H9 (cell line): ENCODE measurements at regions not wholly inside any gene's neighbourhood (a gene's known extent, or its start where the extent isn't known, plus 50 kb on each side); places are given as distances from the start of the nearest gene placed in this dataset.

Experiments
- DNase-seq: peaks from one replicate; pipeline ENCODE4 v3.0.0-alpha.2; 2017
- H2AFZ ChIP-seq: one replicate; pipeline ENCODE4 v1.6.1; 2013; ENCODE audit warnings: mild to moderate bottlenecking, low read length, control low read depth, moderate library complexity
- H2AK5ac ChIP-seq: 2 replicates; pipeline ENCODE4 v1.6.1; 2013; ENCODE audit warnings: low read length, control low read depth, mixed read lengths; ENCODE audit not compliant: insufficient read length
- H2BK120ac ChIP-seq: one replicate; pipeline ENCODE4 v1.6.1; 2013; ENCODE audit warnings: low read depth, mild to moderate bottlenecking, low read length, control low read depth, inconsistent platforms; ENCODE audit not compliant: poor library complexity, severe bottlenecking
- H2BK12ac ChIP-seq: 2 replicates; pipeline ENCODE4 v1.6.1; 2013; ENCODE audit warnings: low read length, control low read depth, mixed read lengths, low read depth; ENCODE audit not compliant: insufficient read length
- H2BK15ac ChIP-seq: 2 replicates; pipeline ENCODE4 v1.6.1; 2013; ENCODE audit warnings: low read depth, low read length, control low read depth
- H2BK20ac ChIP-seq: one replicate; pipeline ENCODE4 v1.6.1; 2013; ENCODE audit warnings: low read depth, mild to moderate bottlenecking, low read length, control low read depth, inconsistent platforms; ENCODE audit not compliant: poor library complexity, severe bottlenecking
- H2BK5ac ChIP-seq: 2 replicates; pipeline ENCODE4 v1.6.1; 2013; ENCODE audit warnings: low read length, control low read depth, mixed read lengths; ENCODE audit not compliant: insufficient read length
- H3K14ac ChIP-seq: 2 replicates; pipeline ENCODE4 v1.6.1; 2013; ENCODE audit warnings: low read length, control low read depth; ENCODE audit not compliant: insufficient read depth
- H3K18ac ChIP-seq: 2 replicates; pipeline ENCODE4 v1.6.1; 2013; ENCODE audit warnings: low read depth, mild to moderate bottlenecking, mixed read lengths, low read length, control low read depth; ENCODE audit not compliant: insufficient read length
- H3K23ac ChIP-seq: 2 replicates; pipeline ENCODE4 v1.6.1; 2013; ENCODE audit warnings: low read length, control low read depth, mixed read lengths, low read depth; ENCODE audit not compliant: insufficient read length
- H3K23me2 ChIP-seq: 2 replicates; pipeline ENCODE4 v1.6.1; 2013; ENCODE audit warnings: low read depth, mild to moderate bottlenecking, mixed read lengths, low read length, control low read depth; ENCODE audit not compliant: insufficient read length, poor library complexity, severe bottlenecking
- H3K27ac ChIP-seq: 2 replicates; pipeline ENCODE4 v1.5.1; 2013; ENCODE audit warnings: low read length, control low read depth, mixed read lengths, low read depth; ENCODE audit not compliant: insufficient read length
- H3K27me3 ChIP-seq: 2 replicates; pipeline ENCODE4 v1.6.1; 2013; ENCODE audit warnings: low read length, control low read depth, inconsistent platforms; ENCODE audit not compliant: insufficient read depth
- H3K4ac ChIP-seq: 2 replicates; pipeline ENCODE4 v1.6.1; 2013; ENCODE audit warnings: low read depth, mild to moderate bottlenecking, control low read depth, inconsistent platforms, low read length, moderate library complexity
- H3K4me1 ChIP-seq: 2 replicates; pipeline ENCODE4 v1.6.1; 2013; ENCODE audit warnings: low read length, control low read depth, inconsistent platforms; ENCODE audit not compliant: insufficient read depth
- H3K4me2 ChIP-seq: 2 replicates; pipeline ENCODE4 v1.6.1; 2013; ENCODE audit warnings: low read length, control low read depth, mixed read lengths; ENCODE audit not compliant: insufficient read length, insufficient read depth
- H3K56ac ChIP-seq: 2 replicates; pipeline ENCODE4 v1.6.1; 2013; ENCODE audit warnings: low read depth, mild to moderate bottlenecking, mixed read lengths, low read length, control low read depth; ENCODE audit not compliant: insufficient read length
- H3K79me1 ChIP-seq: 2 replicates; pipeline ENCODE4 v1.6.1; 2013; ENCODE audit warnings: low read depth, mild to moderate bottlenecking, moderate library complexity, low read length, control low read depth, inconsistent platforms; ENCODE audit not compliant: insufficient read depth, poor library complexity, severe bottlenecking
- H3K79me2 ChIP-seq: 2 replicates; pipeline ENCODE4 v1.6.1; 2013; ENCODE audit warnings: low read length, control low read depth, inconsistent platforms; ENCODE audit not compliant: insufficient read depth
- H3K9ac ChIP-seq: 2 replicates; pipeline ENCODE4 v1.6.1; 2013; ENCODE audit warnings: low read length, control low read depth, mixed read lengths; ENCODE audit not compliant: insufficient read length; ENCODE audit errors: extremely low read depth
- H3K9me3 ChIP-seq: one replicate; pipeline ENCODE4 v1.6.1; 2013; ENCODE audit warnings: low read depth, low read length, inconsistent platforms; ENCODE audit not compliant: control insufficient read depth
- H3T11ph ChIP-seq: one replicate; pipeline ENCODE4 v1.6.1; 2013; ENCODE audit warnings: mild to moderate bottlenecking, low read length, control low read depth, inconsistent platforms
- H4K20me1 ChIP-seq: one replicate; pipeline ENCODE4 v1.6.1; 2013; ENCODE audit not compliant: control insufficient read depth, insufficient read length, insufficient read depth
- H4K5ac ChIP-seq: 2 replicates; pipeline ENCODE4 v1.6.1; 2013; ENCODE audit warnings: low read depth, mild to moderate bottlenecking, mixed read lengths, low read length, control low read depth; ENCODE audit not compliant: insufficient read length
- H4K8ac ChIP-seq: replicated peaks from 2 replicates; pipeline ENCODE4 v1.6.1; 2013; ENCODE audit warnings: low read length, control low read depth, mixed read lengths, low read depth; ENCODE audit not compliant: insufficient read length
- H4K91ac ChIP-seq: 2 replicates; pipeline ENCODE4 v1.6.1; 2013; ENCODE audit warnings: low read depth, mild to moderate bottlenecking, moderate library complexity, mixed read lengths, low read length, control low read depth; ENCODE audit not compliant: insufficient read length
- H3K27ac Mint-ChIP-seq, 3 experiments: 2 replicates in 2 of 3; 3 replicates in 1 of 3; pipeline ENCODE4 v1.8.0; 2020 to 2021; ENCODE audit warnings: mixed read lengths in 3 of 3, mild to moderate bottlenecking in 1 of 3, moderate library complexity in 1 of 3
- H3K27me3 Mint-ChIP-seq: 2 replicates; pipeline ENCODE4 v1.8.0; 2021; ENCODE audit warnings: low read depth, mild to moderate bottlenecking, moderate library complexity, mixed read lengths
- H3K36me3 Mint-ChIP-seq, 3 experiments: 2 replicates in 2 of 3; 3 replicates in 1 of 3; pipeline ENCODE4 v1.8.0; 2020 to 2021; ENCODE audit warnings: low read depth in 3 of 3, mixed read lengths in 3 of 3; ENCODE audit not compliant: insufficient read depth in 1 of 3
- H3K4me1 Mint-ChIP-seq, 2 experiments: 2 replicates each; pipeline ENCODE4 v1.8.0; 2020; ENCODE audit warnings: mixed read lengths in 2 of 2
- H3K4me3 Mint-ChIP-seq, 2 experiments: 2 replicates in 1 of 2; 3 replicates in 1 of 2; pipeline ENCODE4 v1.8.0; 2020 to 2021; ENCODE audit warnings: mild to moderate bottlenecking in 2 of 2, mixed read lengths in 2 of 2, moderate library complexity in 1 of 2
- H3K9me3 Mint-ChIP-seq, 2 experiments: 2 replicates in 1 of 2; 3 replicates in 1 of 2; pipeline ENCODE4 v1.8.0; 2020; ENCODE audit warnings: mild to moderate bottlenecking in 2 of 2, mixed read lengths in 2 of 2, moderate library complexity in 1 of 2
- CTCF ChIP-seq: fragments of 200-600 bp; sonication (generic); conservative IDR thresholded peaks from 3 replicates; pipeline ENCODE4 v1.8.0; 2021; ENCODE audit warnings: antibody characterized with exemption, mild to moderate bottlenecking

- no peak overlapping the region for H3K18ac ChIP-seq
- no peak overlapping the region for H3K27ac ChIP-seq
- H2AFZ ChIP-seq, result no peak overlapping the region
- no peak overlapping the region for H2BK15ac ChIP-seq
- no peaks in the 10 kb centered on the region for H4K20me1 ChIP-seq
- no peak for TF ChIP-seq CTCF
- no peaks in the 10 kb centered on the region for H3K27me3 Mint-ChIP-seq
- H4K91ac ChIP-seq, result no peak overlapping the region
- H3K4me2 ChIP-seq, result no peak overlapping the region
- no peaks in the 10 kb centered on the region; a peak in 1 of 5 replicates for H3K9me3 Mint-ChIP-seq
- H2BK20ac ChIP-seq, result no peak overlapping the region
- H3T11ph ChIP-seq, result no peak overlapping the region
- no peaks in the 10 kb centered on the region for H3K23me2 ChIP-seq
- H3K79me2 ChIP-seq, result no peaks in the 10 kb centered on the region
- H4K5ac ChIP-seq, result no peak overlapping the region
- H4K8ac ChIP-seq, result no peak overlapping the region
- no peaks in the 10 kb centered on the region for H3K9me3 ChIP-seq
- peaks cover 0 to 4% (median 0%) of the 10 kb centered on the region in 3 experiments; a peak in 2 of 7 replicates for H3K36me3 Mint-ChIP-seq
- H3K4me3 Mint-ChIP-seq, result no peak overlapping the region
- H3K4me1 ChIP-seq, result no peaks in the 10 kb centered on the region
- no peak overlapping the region for H2BK5ac ChIP-seq
- no peaks in the 10 kb centered on the region for H3K27me3 ChIP-seq
- no peak overlapping the region for H2AK5ac ChIP-seq
- H3K23ac ChIP-seq, result no peak overlapping the region
- no peak overlapping the region for H3K56ac ChIP-seq
- H3K4ac ChIP-seq, result no peak overlapping the region
- no peak overlapping the region for H2BK120ac ChIP-seq
- no peak for DNase-seq
- no peak overlapping the region; a peak in 1 of 7 replicates for H3K27ac Mint-ChIP-seq
- H3K14ac ChIP-seq, result no peak overlapping the region
- H2BK12ac ChIP-seq, result no peak overlapping the region
- H3K9ac ChIP-seq, result no peak overlapping the region
- H3K4me1 Mint-ChIP-seq, result peaks cover 3 to 6% of the 10 kb centered on the region in 2 experiments; a peak in 3 of 4 replicates
- H3K79me1 ChIP-seq, result no peaks in the 10 kb centered on the region
Measured at GRCh38 chr4:125368146-125368545, 53.4 kb downstream of the FAT4 start.
